Naive thymus-derived CD4-positive, alpha-beta T cell (primary cell): ENCODE measurements at regions not wholly inside any gene's neighbourhood (a gene's known extent, or its start where the extent isn't known, plus 50 kb on each side); places are given as distances from the start of the nearest gene placed in this dataset.
"Not testable (repeated sequence)": the region's sequence is repeated elsewhere in the genome, so short reads cannot be mapped to it uniquely, and the experiment has no call there.

Experiments
- ATAC-seq: fragments of 150-1000 bp; cut with Tn5 transposase; 2 replicates; pipeline ENCODE4 v1.10.0; 2021; ENCODE audit warnings: mild to moderate bottlenecking, moderate library complexity
- CTCF ChIA-PET: fragments of 350-600 bp; sonication (Branson Sonifier 250); formaldehyde crosslinking; loops from one replicate; lab custom pipeline; 2021; ENCODE audit warnings: antibody characterized with exemption; lab: Charles Lee
- POLR2A ChIA-PET: fragments of 350-600 bp; sonication (Branson Sonifier 250); formaldehyde crosslinking; loops from one replicate; lab custom pipeline; 2021; ENCODE audit warnings: antibody characterized with exemption, inconsistent platforms; lab: Charles Lee
- DNase-seq, 9 donors: peaks; one replicate each; pipeline versions ENCODE4 v3.0.0 to v3.0.0-alpha.2; 2020 to 2022; ENCODE audit warnings: mixed read lengths in 1 of 9
- H3K27ac ChIP-seq: one replicate; pipeline ENCODE4 v1.7.0; 2013; ENCODE audit warnings: mild to moderate bottlenecking, low read depth, low read length, moderate library complexity
- H3K27me3 ChIP-seq, 2 donors: one replicate each; pipeline ENCODE4 v1.7.0; 2013; ENCODE audit warnings: low read length in 2 of 2, mild to moderate bottlenecking in 2 of 2, moderate library complexity in 2 of 2; ENCODE audit not compliant: control insufficient read depth in 2 of 2, insufficient read depth in 2 of 2
- H3K36me3 ChIP-seq, 3 experiments: 1 replicate in 2 of 3; 2 replicates in 1 of 3; pipeline ENCODE4 v1.7.0; 2013; ENCODE audit warnings: low read length in 3 of 3, mild to moderate bottlenecking in 3 of 3, moderate library complexity in 1 of 3; ENCODE audit not compliant: insufficient read depth in 3 of 3, control insufficient read depth in 2 of 3
- H3K4me1 ChIP-seq, 2 donors: one replicate each; pipeline ENCODE4 v1.7.0; 2013; ENCODE audit warnings: low read length in 2 of 2, mild to moderate bottlenecking in 2 of 2, moderate library complexity in 1 of 2; ENCODE audit not compliant: control insufficient read depth in 2 of 2, insufficient read depth in 2 of 2
- H3K4me3 ChIP-seq: 2 replicates; pipeline ENCODE4 v1.7.0; 2013; ENCODE audit warnings: mild to moderate bottlenecking, low read length
- H3K9me3 ChIP-seq, 3 experiments: 1 replicate in 2 of 3; 2 replicates in 1 of 3; pipeline ENCODE4 v1.7.0; 2013; ENCODE audit warnings: low read length in 3 of 3; ENCODE audit not compliant: control insufficient read depth in 2 of 3
- H3K27ac Mint-ChIP-seq, 9 donors: one replicate each; pipeline ENCODE4 v1.8.0; 2020 to 2022; ENCODE audit warnings: mixed read lengths in 9 of 9, mild to moderate bottlenecking in 8 of 9, moderate library complexity in 5 of 9, inconsistent platforms in 2 of 9
- H3K27me3 Mint-ChIP-seq, 5 donors: one replicate each; pipeline ENCODE4 v1.8.0; 2021 to 2022; ENCODE audit warnings: mixed read lengths in 5 of 5, mild to moderate bottlenecking in 1 of 5
- H3K36me3 Mint-ChIP-seq, 5 donors: one replicate each; pipeline ENCODE4 v1.8.0; 2020 to 2022; ENCODE audit warnings: mixed read lengths in 5 of 5, mild to moderate bottlenecking in 3 of 5, inconsistent platforms in 1 of 5
- H3K4me1 Mint-ChIP-seq, 7 donors: one replicate each; pipeline ENCODE4 v1.8.0; 2020 to 2022; ENCODE audit warnings: mixed read lengths in 7 of 7, mild to moderate bottlenecking in 3 of 7, inconsistent platforms in 1 of 7
- H3K4me3 Mint-ChIP-seq, 10 donors: one replicate each; pipeline ENCODE4 v1.8.0; 2020 to 2022; ENCODE audit warnings: mild to moderate bottlenecking in 10 of 10, mixed read lengths in 10 of 10, moderate library complexity in 6 of 10, inconsistent platforms in 2 of 10
- H3K9me3 Mint-ChIP-seq, 11 donors: one replicate each; pipeline ENCODE4 v1.8.0; 2020 to 2022; ENCODE audit warnings: mixed read lengths in 11 of 11, mild to moderate bottlenecking in 4 of 11, inconsistent platforms in 1 of 11, moderate library complexity in 1 of 11
- intact Hi-C, 2 donors: fragments of 100-400 bp; cut with micrococcal nuclease; formaldehyde crosslinking; loops; one replicate each; pipeline ENCODE4 v1.15.1; 2023

DNA sequence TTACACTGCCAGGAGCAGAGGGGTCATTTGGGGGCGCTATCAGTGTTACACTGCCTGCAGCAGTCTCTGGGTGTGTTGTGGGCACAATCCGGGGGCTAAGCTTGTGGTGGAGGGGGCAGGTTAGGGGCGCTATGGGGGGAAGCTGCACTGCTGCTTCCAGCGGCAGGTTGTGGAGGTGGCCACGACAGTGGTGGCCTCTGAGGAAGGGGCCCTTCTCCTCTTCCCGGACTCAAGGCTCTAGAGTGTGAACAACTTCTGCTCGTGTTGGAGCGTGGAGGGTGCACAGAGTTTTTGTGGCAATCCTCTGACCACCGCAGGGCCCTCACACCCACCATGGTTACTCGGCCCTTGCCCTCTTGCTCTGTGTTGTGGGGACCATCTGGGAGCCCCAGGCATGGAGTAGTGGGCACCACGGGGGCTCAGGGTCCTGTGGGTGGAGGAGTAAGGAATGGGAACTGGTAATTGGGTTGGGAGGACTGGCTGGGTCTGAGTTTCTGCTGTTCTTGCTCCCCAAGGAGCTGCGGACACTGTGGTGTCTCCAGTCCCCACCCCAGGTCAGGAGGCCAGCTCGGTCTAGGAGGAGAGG, 4460.6 kb upstream of the OR11H1 start:
- ATAC-seq, POLR2A ChIA-PET, H3K4me3 Mint-ChIP-seq, H3K36me3 ChIP-seq, intact Hi-C loops, H3K27ac Mint-ChIP-seq, H3K27me3 Mint-ChIP-seq, DNase-seq, CTCF ChIA-PET, H3K4me1 ChIP-seq, H3K27me3 ChIP-seq, H3K4me3 ChIP-seq, H3K4me1 Mint-ChIP-seq, H3K27ac ChIP-seq: not testable (repeated sequence)
- H3K9me3 ChIP-seq, result peaks cover 0 to 38% (median 0%) of the 10 kb centered on the region in 3 experiments
- Mint-ChIP-seq H3K9me3 (peaks cover 9 to 63% (median 50%) of the 10 kb centered on the region in 11 donors), H3K36me3 (peaks cover 0 to 28% (median 0%) of the 10 kb centered on the region in 5 donors)

DNA sequence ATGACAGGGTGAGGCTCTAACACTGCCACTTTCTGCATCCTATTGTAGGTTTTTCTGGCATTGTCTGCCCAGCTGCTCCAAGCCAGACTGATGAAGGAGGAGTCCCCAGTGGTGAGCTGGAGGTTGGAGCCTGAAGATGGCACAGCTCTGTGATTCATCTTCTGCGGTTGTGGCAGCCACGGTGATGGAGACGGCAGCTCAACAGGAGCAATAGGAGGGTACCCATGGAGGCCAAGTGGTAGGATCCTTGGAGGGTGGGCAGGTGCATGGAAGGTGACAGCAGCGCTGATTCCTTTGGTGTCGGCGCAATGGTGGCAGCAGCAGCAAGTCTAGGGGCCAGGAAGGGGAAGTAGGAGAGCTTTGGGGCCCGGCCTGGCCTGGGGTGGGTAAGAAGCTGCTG, 4460.1 kb upstream of the OR11H1 start:
- Mint-ChIP-seq H3K36me3 (peaks cover 0 to 26% (median 0%) of the 10 kb centered on the region in 5 donors), H3K9me3 (peaks cover 9 to 57% (median 46%) of the 10 kb centered on the region in 11 donors)
- H3K4me1 ChIP-seq, H3K27me3 Mint-ChIP-seq, H3K4me1 Mint-ChIP-seq, H3K27ac ChIP-seq, POLR2A ChIA-PET, H3K27me3 ChIP-seq, CTCF ChIA-PET, H3K36me3 ChIP-seq, intact Hi-C loops, DNase-seq, H3K4me3 ChIP-seq, H3K4me3 Mint-ChIP-seq, ATAC-seq, H3K27ac Mint-ChIP-seq: not testable (repeated sequence)
- peaks cover 0 to 38% (median 0%) of the 10 kb centered on the region in 3 experiments for H3K9me3 ChIP-seq

DNA sequence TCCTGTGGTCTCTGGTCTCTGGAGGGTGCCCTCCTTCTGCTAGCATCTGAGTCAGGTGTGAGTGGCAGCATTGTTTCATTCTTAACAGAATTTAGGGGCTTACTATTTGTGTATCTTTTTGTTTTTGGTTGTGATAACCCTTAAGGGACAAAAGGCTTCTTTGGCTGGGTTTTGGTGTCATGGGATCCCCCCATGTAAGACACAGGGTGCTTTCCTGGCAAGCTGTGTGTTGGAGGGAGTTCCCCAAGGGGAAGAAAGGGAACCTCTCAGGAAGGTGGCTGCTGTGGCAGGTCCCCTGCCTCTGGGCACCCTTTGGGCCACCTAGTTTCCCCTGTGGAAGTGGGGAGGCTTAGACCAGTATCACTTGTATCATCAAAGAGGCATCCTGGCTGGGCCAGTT, 4459.6 kb upstream of the OR11H1 start:
- intact Hi-C loops, H3K36me3 ChIP-seq, POLR2A ChIA-PET, H3K27me3 ChIP-seq, CTCF ChIA-PET, DNase-seq, H3K27ac Mint-ChIP-seq, H3K27ac ChIP-seq, ATAC-seq, H3K4me3 Mint-ChIP-seq, H3K4me1 Mint-ChIP-seq, H3K27me3 Mint-ChIP-seq, H3K4me3 ChIP-seq, H3K4me1 ChIP-seq: not testable (repeated sequence)
- peaks cover 0 to 38% (median 0%) of the 10 kb centered on the region in 3 experiments for H3K9me3 ChIP-seq
- Mint-ChIP-seq H3K9me3 (peaks cover 9 to 52% (median 42%) of the 10 kb centered on the region in 11 donors), H3K36me3 (peaks cover 0 to 26% (median 0%) of the 10 kb centered on the region in 5 donors)
